Endothelial cell of umbilical vein (primary cell): ENCODE measurements at regions not wholly inside any gene's neighbourhood (a gene's known extent, or its start where the extent isn't known, plus 50 kb on each side); places are given as distances from the start of the nearest gene placed in this dataset.

ENCODE experiments used
- CTCF ChIP-seq, 2 donors: IDR thresholded peaks; 1 replicate in 1 of 2; 2 replicates in 1 of 2; pipeline ENCODE4 v1.5.1; 2011; ENCODE audit warnings: low read length in 2 of 2, mild to moderate bottlenecking in 2 of 2, moderate library complexity in 2 of 2, control low read depth in 1 of 2, inconsistent platforms in 1 of 2, low read depth in 1 of 2; ENCODE audit not compliant: insufficient read depth in 1 of 2; ENCODE audit errors: extremely low read depth in 1 of 2
- EZH2 ChIP-seq: IDR thresholded peaks from 2 replicates; pipeline ENCODE4 v1.6.1; 2012; ENCODE audit warnings: borderline replicate concordance, low read depth, mild to moderate bottlenecking, moderate library complexity, low read length, inconsistent platforms; ENCODE audit not compliant: severe bottlenecking

- TF ChIP-seq EZH2 (no peak), CTCF (IDR thresholded peaks at IDR 0.05; ENCODE audit: extremely low read depth in 1 of 2, insufficient read depth in 1 of 2, low read depth in 1 of 2, low read length in 2 of 2) (no peak)
Observed at GRCh38 chr18:59044855-59045254, 94.8 kb upstream of the SEC11C start.
